Endodermal cell (in vitro differentiated cells): ENCODE measurements at regions not wholly inside any gene's neighbourhood (a gene's known extent, or its start where the extent isn't known, plus 50 kb on each side); places are given as distances from the start of the nearest gene placed in this dataset.
A peak's percentile ranks its signal among the peaks of the same experiment; 100 is the strongest.

Experiments used
- DNase-seq: peaks from one replicate; pipeline ENCODE4 v3.0.0-alpha.2; 2017
- H3K27ac ChIP-seq: 2 replicates; pipeline ENCODE4 v1.5.1; 2013; ENCODE audit warnings: mild to moderate bottlenecking, low read depth, low read length, moderate library complexity
- H3K27me3 ChIP-seq: 2 replicates; pipeline ENCODE4 v1.6.1; 2013; ENCODE audit warnings: mild to moderate bottlenecking, low read length, moderate library complexity; ENCODE audit not compliant: insufficient read depth, control insufficient read depth, poor library complexity, severe bottlenecking
- H3K36me3 ChIP-seq: 2 replicates; pipeline ENCODE4 v1.7.0; 2013; ENCODE audit warnings: mild to moderate bottlenecking, low read length, moderate library complexity; ENCODE audit not compliant: control insufficient read depth, insufficient read depth
- H3K4me1 ChIP-seq: one replicate; pipeline ENCODE4 v1.7.0; 2013; ENCODE audit warnings: low read length; ENCODE audit not compliant: control insufficient read depth, insufficient read depth
- H3K4me3 ChIP-seq: 2 replicates; pipeline ENCODE4 v1.5.1; 2013; ENCODE audit warnings: mild to moderate bottlenecking, low read length, moderate library complexity
- H3K9ac ChIP-seq: 2 replicates; pipeline ENCODE4 v1.6.1; 2013; ENCODE audit warnings: mild to moderate bottlenecking, low read length, moderate library complexity; ENCODE audit not compliant: poor library complexity, severe bottlenecking; ENCODE audit errors: extremely low read depth
- H3K9me3 ChIP-seq: 2 replicates; pipeline ENCODE4 v1.6.1; 2013; ENCODE audit warnings: mild to moderate bottlenecking, low read length, moderate library complexity; ENCODE audit not compliant: control insufficient read depth
- H3K27ac Mint-ChIP-seq: 2 replicates; pipeline ENCODE4 v1.8.0; 2020; ENCODE audit warnings: mixed read lengths
- H3K27me3 Mint-ChIP-seq: 2 replicates; pipeline ENCODE4 v1.8.0; 2021; ENCODE audit warnings: mild to moderate bottlenecking, mixed read lengths; ENCODE audit not compliant: insufficient read depth
- H3K36me3 Mint-ChIP-seq: 2 replicates; pipeline ENCODE4 v1.8.0; 2020; ENCODE audit warnings: low read depth, mixed read lengths
- H3K4me1 Mint-ChIP-seq: 2 replicates; pipeline ENCODE4 v1.8.0; 2020; ENCODE audit warnings: mixed read lengths
- H3K4me3 Mint-ChIP-seq: 2 replicates; pipeline ENCODE4 v1.8.0; 2020; ENCODE audit warnings: mild to moderate bottlenecking, moderate library complexity, mixed read lengths
- H3K9me3 Mint-ChIP-seq: 2 replicates; pipeline ENCODE4 v1.8.0; 2020; ENCODE audit warnings: mild to moderate bottlenecking, mixed read lengths
- WGBS, 2 experiments: methylation state at CpG; one replicate each; pipeline versions ENCODE4 v1.1.5 to v1.1.7; 2013; ENCODE audit warnings: missing lambda C conversion rate in 2 of 2, mixed read lengths in 1 of 2; ENCODE audit not compliant: insufficient coverage in 1 of 2, insufficient read length in 1 of 2; 5-methylcytosine and 5-hydroxymethylcytosine counted together
- TF ChIP-seq, protein P1 (sequence below): fragments of 200-600 bp; sonication (generic); conservative IDR thresholded peaks from 2 replicates; pipeline ENCODE4 v1.5.0; 2021; ENCODE audit warnings: antibody characterized with exemption, mild to moderate bottlenecking

DNA sequence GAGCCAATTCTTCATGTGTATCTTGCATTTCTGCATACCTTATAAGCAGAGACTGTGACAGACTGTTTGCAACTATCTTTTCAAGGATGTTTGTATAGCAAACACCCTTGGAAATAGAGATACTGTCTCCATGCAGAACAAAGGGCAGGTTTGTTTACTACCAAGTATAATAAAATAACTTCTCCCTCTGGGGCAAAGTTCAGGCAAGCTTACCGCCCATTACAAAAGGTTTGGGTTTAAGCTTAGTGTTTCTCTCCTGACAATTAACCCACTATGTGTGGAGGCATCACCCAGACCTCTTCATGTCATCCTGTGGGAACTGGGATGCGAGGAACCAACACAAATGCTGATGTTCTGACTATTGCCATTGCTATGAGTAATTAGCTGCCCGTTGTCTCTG is 479.1 kb upstream of the ZMIZ1 start:
- Histone ChIP-seq H3K36me3 (no peaks in the 10 kb centered on the region), H3K27ac (no peak overlapping the region), H3K4me1 (peaks cover 10% of the 10 kb centered on the region), H3K9ac (no peak overlapping the region), H3K4me3 (peak overlapping the region; percentile 59), H3K9me3 (no peaks in the 10 kb centered on the region), H3K27me3 (no peaks in the 10 kb centered on the region)
- Mint-ChIP-seq H3K36me3 (no peaks in the 10 kb centered on the region), H3K27ac (no peak overlapping the region), H3K27me3 (no peaks in the 10 kb centered on the region), H3K4me1 (peaks cover 36% of the 10 kb centered on the region), H3K9me3 (peaks cover 3% of the 10 kb centered on the region), H3K4me3 (no peak overlapping the region)
- WGBS, 2 experiments, result 79 to 90% methylated on average over 3 of the region's 3 CpGs
- peak; percentile 18 for DNase-seq
- TF ChIP-seq, protein P1, sequence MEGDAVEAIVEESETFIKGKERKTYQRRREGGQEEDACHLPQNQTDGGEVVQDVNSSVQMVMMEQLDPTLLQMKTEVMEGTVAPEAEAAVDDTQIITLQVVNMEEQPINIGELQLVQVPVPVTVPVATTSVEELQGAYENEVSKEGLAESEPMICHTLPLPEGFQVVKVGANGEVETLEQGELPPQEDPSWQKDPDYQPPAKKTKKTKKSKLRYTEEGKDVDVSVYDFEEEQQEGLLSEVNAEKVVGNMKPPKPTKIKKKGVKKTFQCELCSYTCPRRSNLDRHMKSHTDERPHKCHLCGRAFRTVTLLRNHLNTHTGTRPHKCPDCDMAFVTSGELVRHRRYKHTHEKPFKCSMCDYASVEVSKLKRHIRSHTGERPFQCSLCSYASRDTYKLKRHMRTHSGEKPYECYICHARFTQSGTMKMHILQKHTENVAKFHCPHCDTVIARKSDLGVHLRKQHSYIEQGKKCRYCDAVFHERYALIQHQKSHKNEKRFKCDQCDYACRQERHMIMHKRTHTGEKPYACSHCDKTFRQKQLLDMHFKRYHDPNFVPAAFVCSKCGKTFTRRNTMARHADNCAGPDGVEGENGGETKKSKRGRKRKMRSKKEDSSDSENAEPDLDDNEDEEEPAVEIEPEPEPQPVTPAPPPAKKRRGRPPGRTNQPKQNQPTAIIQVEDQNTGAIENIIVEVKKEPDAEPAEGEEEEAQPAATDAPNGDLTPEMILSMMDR, result no peak

DNA sequence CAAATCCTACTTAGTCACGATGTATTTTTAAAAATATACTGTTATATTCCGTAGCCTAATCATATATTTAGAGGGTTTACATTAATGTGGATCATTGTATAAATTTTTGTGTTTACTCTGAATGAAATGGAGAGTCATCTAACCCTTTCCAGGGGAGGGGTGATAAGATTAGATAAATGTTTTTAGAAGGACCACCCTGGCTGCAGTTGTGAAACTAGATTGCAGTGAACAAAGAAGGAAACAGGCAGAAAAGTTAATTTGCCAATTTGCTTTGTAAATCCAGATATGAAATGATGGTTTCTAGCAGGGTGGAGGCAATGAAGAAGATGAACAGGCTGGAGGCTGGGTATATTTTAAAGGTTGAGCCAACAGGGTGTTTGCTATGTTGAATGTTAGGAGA is 477.7 kb upstream of the ZMIZ1 start:
- Histone ChIP-seq H3K9ac (no peak overlapping the region), H3K27me3 (no peaks in the 10 kb centered on the region), H3K27ac (no peak overlapping the region), H3K36me3 (no peaks in the 10 kb centered on the region), H3K9me3 (no peaks in the 10 kb centered on the region), H3K4me3 (no peak overlapping the region), H3K4me1 (peaks cover 10% of the 10 kb centered on the region)
- Mint-ChIP-seq H3K4me1 (peaks cover 32% of the 10 kb centered on the region), H3K4me3 (no peak overlapping the region), H3K36me3 (no peaks in the 10 kb centered on the region), H3K27ac (no peak overlapping the region), H3K9me3 (peaks cover 3% of the 10 kb centered on the region), H3K27me3 (no peaks in the 10 kb centered on the region)
- 96% methylated on average over 2 of the region's 2 CpGs; no CpG with 5 or more reads in 1 of the 2 experiments for WGBS, 2 experiments
- TF ChIP-seq, protein P1, result no peak
- DNase-seq, result no peak

DNA sequence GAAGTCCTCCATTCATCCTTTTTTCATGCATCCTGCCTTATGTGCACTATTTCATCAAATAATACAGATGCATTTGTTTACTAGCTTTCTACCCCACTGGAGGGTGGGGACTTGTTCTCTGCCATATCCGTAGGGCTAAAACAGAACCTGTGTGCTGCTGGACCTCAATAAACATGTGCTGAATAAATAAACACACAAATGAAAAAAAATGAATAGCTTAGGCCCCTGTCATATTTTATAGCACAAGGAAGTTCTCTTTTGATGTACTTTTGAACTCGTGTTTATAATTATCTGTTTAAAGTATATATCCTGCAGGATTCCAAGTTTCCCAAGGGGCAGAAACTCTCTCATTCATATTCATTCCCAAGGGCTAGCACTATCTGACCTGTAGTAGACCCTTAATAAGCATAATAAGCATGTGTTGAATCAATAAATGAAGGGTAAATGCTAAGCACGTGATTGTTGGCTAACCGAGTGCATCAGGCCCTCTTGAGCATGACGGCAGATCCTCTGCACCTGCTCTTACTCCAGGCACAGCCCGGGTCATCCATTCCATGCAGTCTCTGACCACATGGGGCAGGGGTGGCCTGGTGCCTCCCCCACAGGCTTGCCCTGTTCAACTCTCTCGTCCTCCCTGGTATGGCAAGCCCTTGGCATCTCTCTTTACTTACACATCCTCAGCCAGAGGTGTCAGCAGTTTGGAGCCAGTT is 474.1 kb upstream of the ZMIZ1 start:
- H3K27me3 Mint-ChIP-seq, result peaks cover 9% of the 10 kb centered on the region
- TF ChIP-seq, protein P1, result no peak
- H3K27ac Mint-ChIP-seq, result no peak overlapping the region
- H3K4me1 ChIP-seq, result no peaks in the 10 kb centered on the region
- no peak overlapping the region for H3K9ac ChIP-seq
- WGBS, 2 experiments, result 76 to 77% methylated on average over 5 to 7 of the region's 7 CpGs
- H3K27me3 ChIP-seq, result peaks cover 10% of the 10 kb centered on the region
- H3K4me3 Mint-ChIP-seq, result no peak overlapping the region
- no peak overlapping the region for H3K4me3 ChIP-seq
- no peaks in the 10 kb centered on the region for H3K9me3 ChIP-seq
- H3K36me3 ChIP-seq, result no peaks in the 10 kb centered on the region
- peaks cover 3% of the 10 kb centered on the region for H3K9me3 Mint-ChIP-seq
- H3K36me3 Mint-ChIP-seq, result no peaks in the 10 kb centered on the region
- H3K4me1 Mint-ChIP-seq, result peaks cover 12% of the 10 kb centered on the region
- no peak for DNase-seq
- no peak overlapping the region for H3K27ac ChIP-seq
